Caco-2 (cell line): ENCODE measurements at regions not wholly inside any gene's neighbourhood (a gene's known extent, or its start where the extent isn't known, plus 50 kb on each side); places are given as distances from the start of the nearest gene placed in this dataset.
"Not testable (repeated sequence)": the region's sequence is repeated elsewhere in the genome, so short reads cannot be mapped to it uniquely, and the experiment has no call there.

Source experiments
- BruUV-seq: library from RNA; stranded (reverse); fragments of 400-500 nt; replicated peaks from 2 replicates; lab custom pipeline; 2021; lab: Mats Ljungman, UMichigan
- CTCF ChIA-PET: fragments of 300-600 bp; sonication (Branson Sonifier 250); formaldehyde crosslinking; loops from one replicate; lab custom pipeline; 2022; ENCODE audit warnings: antibody characterized with exemption; lab: Charles Lee
- POLR2A ChIA-PET: fragments of 300-600 bp; sonication (Branson Sonifier 250); formaldehyde crosslinking; loops from one replicate; lab custom pipeline; 2022; ENCODE audit warnings: antibody characterized with exemption; lab: Charles Lee
- DNase-seq, 2 experiments: peaks; one replicate each; pipeline versions ENCODE4 v3.0.0 to v3.0.0-alpha.2; 2020 to 2022
- H3K27me3 ChIP-seq: replicated peaks from 2 replicates; pipeline ENCODE4 v1.6.0; 2011; ENCODE audit warnings: low read length; ENCODE audit not compliant: control insufficient read depth, insufficient read depth
- H3K36me3 ChIP-seq: 2 replicates; pipeline ENCODE4 v1.5.1; 2011; ENCODE audit warnings: low read length; ENCODE audit not compliant: control insufficient read depth, insufficient read depth
- H3K4me1 ChIP-seq: fragments of 250-450 bp; sonication (Bioruptor Pico); 2 replicates; pipeline ENCODE4 v1.5.1; 2020; ENCODE audit warnings: mild to moderate bottlenecking
- H3K4me3 ChIP-seq: 2 replicates; pipeline ENCODE4 v1.5.1; 2011; ENCODE audit warnings: low read depth, mild to moderate bottlenecking, control low read depth, low read length
- H3K9me3 ChIP-seq: fragments of 250-450 bp; sonication (Bioruptor Pico); 2 replicates; pipeline ENCODE4 v1.5.1; 2020; ENCODE audit warnings: mild to moderate bottlenecking, moderate library complexity
- H3K27ac Mint-ChIP-seq: one replicate; pipeline ENCODE4 v1.8.0; 2022; ENCODE audit warnings: mixed read lengths; ENCODE audit not compliant: unreplicated experiment
- H3K27me3 Mint-ChIP-seq: one replicate; pipeline ENCODE4 v1.8.0; 2022; ENCODE audit warnings: mixed read lengths; ENCODE audit not compliant: insufficient read depth, unreplicated experiment
- H3K36me3 Mint-ChIP-seq: one replicate; pipeline ENCODE4 v1.8.0; 2022; ENCODE audit warnings: mild to moderate bottlenecking, mixed read lengths; ENCODE audit not compliant: insufficient read depth, unreplicated experiment
- H3K4me1 Mint-ChIP-seq: one replicate; pipeline ENCODE4 v1.8.0; 2022; ENCODE audit warnings: low read depth, mixed read lengths; ENCODE audit not compliant: unreplicated experiment
- H3K4me3 Mint-ChIP-seq: one replicate; pipeline ENCODE4 v1.8.0; 2022; ENCODE audit warnings: mild to moderate bottlenecking, moderate library complexity, mixed read lengths; ENCODE audit not compliant: unreplicated experiment
- H3K9me3 Mint-ChIP-seq: one replicate; pipeline ENCODE4 v1.8.0; 2022; ENCODE audit warnings: mixed read lengths; ENCODE audit not compliant: unreplicated experiment
- CTCF ChIP-seq, 2 experiments: fragments of 200-600 bp in 1 of 2; IDR thresholded peaks; 1 replicate in 1 of 2; 2 replicates in 1 of 2; pipeline versions ENCODE4 v1.5.1 to v1.8.0; 2011 to 2022; ENCODE audit warnings: antibody characterized with exemption in 1 of 2, control low read depth in 1 of 2, inconsistent platforms in 1 of 2, low read depth in 1 of 2, low read length in 1 of 2, mild to moderate bottlenecking in 1 of 2, moderate library complexity in 1 of 2; ENCODE audit not compliant: insufficient read depth in 1 of 2, severe bottlenecking in 1 of 2, unreplicated experiment in 1 of 2
- intact Hi-C: fragments of 100-400 bp; cut with micrococcal nuclease; formaldehyde crosslinking; loops from one replicate; pipeline ENCODE4 v1.10.0; 2022; ENCODE audit not compliant: unreplicated experiment

GRCh38 chr2:182664212-182664611 lies 51.8 kb upstream of the DNAJC10 start:
- Mint-ChIP-seq H3K4me3 (no peak overlapping the region), H3K36me3 (no peaks in the 10 kb centered on the region), H3K27ac (no peak overlapping the region), H3K27me3 (peaks cover 8% of the 10 kb centered on the region), H3K4me1 (no peaks in the 10 kb centered on the region), H3K9me3 (no peaks in the 10 kb centered on the region)
- Histone ChIP-seq H3K27me3 (no peaks in the 10 kb centered on the region; the same call in 1 of the 2 replicates), H3K36me3 (no peaks in the 10 kb centered on the region), H3K9me3 (no peaks in the 10 kb centered on the region), H3K4me3 (no peak overlapping the region), H3K4me1 (no peaks in the 10 kb centered on the region)
- POLR2A ChIA-PET: no interaction called here
- DNase-seq: no peak
- no TSS peak for BruUV-seq
- intact Hi-C loops: no loop called here
- CTCF ChIA-PET: no interaction called here
- no peak for TF ChIP-seq CTCF (IDR thresholded peaks at IDR 0.05; ENCODE audit: insufficient read depth in 1 of 2, low read depth in 1 of 2, low read length in 1 of 2, severe bottlenecking in 1 of 2, unreplicated experiment in 1 of 2)

- DNase-seq, BruUV-seq, CTCF ChIA-PET, H3K27me3 Mint-ChIP-seq, H3K27ac Mint-ChIP-seq, H3K36me3 Mint-ChIP-seq, H3K4me3 Mint-ChIP-seq, H3K36me3 ChIP-seq, H3K4me1 ChIP-seq, intact Hi-C loops, H3K9me3 Mint-ChIP-seq, H3K4me1 Mint-ChIP-seq, H3K27me3 ChIP-seq, H3K9me3 ChIP-seq, H3K4me3 ChIP-seq, POLR2A ChIA-PET: not testable (repeated sequence)
Observed at GRCh38 chr2:182665500-182665899, 50.6 kb upstream of the DNAJC10 start.
